Panc1 (cell line): ENCODE measurements at regions not wholly inside any gene's neighbourhood (a gene's known extent, or its start where the extent isn't known, plus 50 kb on each side); places are given as distances from the start of the nearest gene placed in this dataset.

ENCODE experiments used
- ATAC-seq: fragments of 200-7000 bp; cut with Tn5 transposase; 2 replicates; pipeline ENCODE4 v1.9.1; 2020; ENCODE audit warnings: mild to moderate bottlenecking, moderate library complexity
- BruUV-seq: library from RNA; stranded (reverse); fragments of 400-500 nt; replicated peaks from 2 replicates; lab custom pipeline; 2021; lab: Mats Ljungman, UMichigan
- CTCF ChIA-PET: fragments of 300-600 bp; sonication (Branson Sonifier 250); formaldehyde crosslinking; loops from one replicate; lab custom pipeline; 2022; ENCODE audit warnings: antibody characterized with exemption; lab: Charles Lee
- POLR2A ChIA-PET: fragments of 300-600 bp; sonication (Branson Sonifier 250); formaldehyde crosslinking; loops from one replicate; lab custom pipeline; 2022; ENCODE audit warnings: antibody characterized with exemption; lab: Charles Lee
- DNase-seq: peaks from one replicate; pipeline ENCODE4 v3.0.0-alpha.2; 2010; ENCODE audit warnings: low read depth, low spot score
- H3K27ac ChIP-seq: 2 replicates; pipeline ENCODE4 v1.5.1; 2011; ENCODE audit warnings: mild to moderate bottlenecking, low read length, inconsistent platforms
- H3K27me3 ChIP-seq: fragments of 200-500 bp; sonication (Bioruptor generic); 2 replicates; pipeline ENCODE4 v1.6.0; 2014; ENCODE audit warnings: low read length, inconsistent platforms; ENCODE audit not compliant: control insufficient read depth, insufficient read depth
- H3K36me3 ChIP-seq: fragments of 200-500 bp; sonication (Bioruptor generic); 2 replicates; pipeline ENCODE4 v1.5.1; 2014; ENCODE audit warnings: inconsistent platforms, mild to moderate bottlenecking, low read length, moderate library complexity; ENCODE audit not compliant: control insufficient read depth, insufficient read depth
- H3K4me1 ChIP-seq: 2 replicates; pipeline ENCODE4 v1.5.1; 2011; ENCODE audit warnings: inconsistent platforms, mild to moderate bottlenecking, low read length, moderate library complexity; ENCODE audit not compliant: control insufficient read depth, insufficient read depth
- H3K4me3 ChIP-seq, 2 experiments: 2 replicates each; pipeline ENCODE4 v1.5.1; 2011 to 2012; ENCODE audit warnings: low read depth in 2 of 2, low read length in 2 of 2, mild to moderate bottlenecking in 2 of 2, inconsistent platforms in 1 of 2, moderate library complexity in 1 of 2
- H3K9me3 ChIP-seq: fragments of 200-500 bp; sonication (Bioruptor generic); 2 replicates; pipeline ENCODE4 v1.5.1; 2014; ENCODE audit warnings: low read depth, mild to moderate bottlenecking, inconsistent platforms, low read length, moderate library complexity; ENCODE audit not compliant: control insufficient read depth, insufficient read depth
- CTCF ChIP-seq: fragments of 450-650 bp; IDR thresholded peaks from 2 replicates; pipeline ENCODE4 v1.5.1; 2017; ENCODE audit warnings: mild to moderate bottlenecking
- POLR2AphosphoS5 ChIP-seq: IDR thresholded peaks from 2 replicates; pipeline ENCODE4 v1.6.1; 2012; ENCODE audit warnings: mild to moderate bottlenecking, low read depth, low read length, moderate library complexity
- REST ChIP-seq, 2 experiments: IDR thresholded peaks; 2 replicates each; pipeline ENCODE4 v1.6.1; 2011 to 2012; ENCODE audit warnings: low read depth in 2 of 2, control low read depth in 1 of 2, low read length in 1 of 2, mild to moderate bottlenecking in 1 of 2, moderate library complexity in 1 of 2; ENCODE audit not compliant: insufficient read depth in 1 of 2
- SIN3A ChIP-seq: IDR thresholded peaks from 2 replicates; pipeline ENCODE4 v1.6.1; 2012; ENCODE audit warnings: low read depth, mild to moderate bottlenecking, low read length, moderate library complexity, borderline replicate concordance; ENCODE audit not compliant: insufficient read depth
- TCF7L2 ChIP-seq: IDR thresholded peaks from 2 replicates; pipeline ENCODE4 v1.6.1; 2011; ENCODE audit warnings: mild to moderate bottlenecking, low read depth, low read length, inconsistent platforms
- in situ Hi-C: cut with HindIII; loops from 2 replicates; pipeline ENCODE4 v1.10.0; 2016; ENCODE audit warnings: low sequenced_read_pairs, low pct_unique_long_range_greater_than_20kb
- intact Hi-C: fragments of 100-400 bp; cut with micrococcal nuclease; formaldehyde crosslinking; loops from one replicate; pipeline ENCODE4 v1.10.0; 2022; ENCODE audit not compliant: unreplicated experiment

- CTCF ChIA-PET, result no interaction called here
These were observed 197.3 kb upstream of the ADAMTS9 start for GRCh38 chr3:64885055-64885454.

GRCh38 chr3:64884536-64884935 is 196.7 kb upstream of the ADAMTS9 start:
- no peaks in the 10 kb centered on the region for H3K4me1 ChIP-seq
- no peaks in the 10 kb centered on the region for H3K36me3 ChIP-seq
- POLR2A ChIA-PET, result no interaction called here
- H3K27me3 ChIP-seq, result no peaks in the 10 kb centered on the region
- no peak overlapping the region for H3K4me3 ChIP-seq
- ATAC-seq, result no peak
- intact Hi-C loops (no loop called here), in situ Hi-C loops (no loop called here)
- no peaks in the 10 kb centered on the region for H3K9me3 ChIP-seq
- no peak overlapping the region for H3K27ac ChIP-seq
- CTCF ChIA-PET, result no interaction called here
- BruUV-seq, result no TSS peak
- no peak for TF ChIP-seq SIN3A
- TF ChIP-seq REST (IDR thresholded peaks at IDR 0.05; ENCODE audit: insufficient read depth in 1 of 2, low read depth in 2 of 2, low read length in 1 of 2), result no peak
- no peak for TF ChIP-seq CTCF
- TF ChIP-seq POLR2AphosphoS5, result no peak
- TF ChIP-seq TCF7L2, result no peak
- DNase-seq, result no peak

More at GRCh38 chr3:64885055-64885454, 197.3 kb upstream of the ADAMTS9 start:
- no peaks in the 10 kb centered on the region for H3K9me3 ChIP-seq
- no peaks in the 10 kb centered on the region for H3K4me1 ChIP-seq
- ATAC-seq (no peak), DNase-seq (no peak)
- H3K27me3 ChIP-seq, result no peaks in the 10 kb centered on the region
- intact Hi-C loops, result no loop called here
- POLR2A ChIA-PET, result no interaction called here
- H3K4me3 ChIP-seq, result no peak overlapping the region
- no peak overlapping the region for H3K27ac ChIP-seq
- TF ChIP-seq POLR2AphosphoS5 (no peak), REST (IDR thresholded peaks at IDR 0.05; ENCODE audit: insufficient read depth in 1 of 2, low read depth in 2 of 2, low read length in 1 of 2) (no peak), TCF7L2 (no peak), SIN3A (no peak), CTCF (no peak)
- in situ Hi-C loops, result no loop called here
- no peaks in the 10 kb centered on the region for H3K36me3 ChIP-seq
- BruUV-seq, result no TSS peak
